Vagina (tissue), 2 donors: ENCODE measurements at regions not wholly inside any gene's neighbourhood (a gene's known extent, or its start where the extent isn't known, plus 50 kb on each side); places are given as distances from the start of the nearest gene placed in this dataset.

Experiments used
- POLR2A ChIP-seq, 2 donors: fragments of 450-650 bp; IDR thresholded peaks; one replicate each; pipeline ENCODE4 v1.6.1; 2017; ENCODE audit warnings: antibody characterized with exemption in 2 of 2, mild to moderate bottlenecking in 2 of 2, moderate library complexity in 2 of 2
- POLR2AphosphoS5 ChIP-seq, 2 donors: sonication (generic); formaldehyde crosslinking; IDR thresholded peaks; one replicate each; pipeline ENCODE4 v1.9.0; 2017; ENCODE audit warnings: antibody characterized with exemption in 2 of 2, mild to moderate bottlenecking in 2 of 2, low read depth in 1 of 2; ENCODE audit not compliant: insufficient read depth in 1 of 2
- TF ChIP-seq, protein P1 (sequence below), 3 experiments: fragments of 450-650 bp in 2 of 3; fragments of 200-600 bp in 1 of 3; sonication (generic) in 1 of 3; IDR thresholded peaks; one replicate each; pipeline ENCODE4 v1.5.1; 2017 to 2019; ENCODE audit warnings: antibody characterized with exemption in 3 of 3, mild to moderate bottlenecking in 2 of 3, moderate library complexity in 2 of 3

GRCh38 chr3:6315906-6316305 is 545.0 kb upstream of the GRM7 start:
- TF ChIP-seq, protein P1, sequence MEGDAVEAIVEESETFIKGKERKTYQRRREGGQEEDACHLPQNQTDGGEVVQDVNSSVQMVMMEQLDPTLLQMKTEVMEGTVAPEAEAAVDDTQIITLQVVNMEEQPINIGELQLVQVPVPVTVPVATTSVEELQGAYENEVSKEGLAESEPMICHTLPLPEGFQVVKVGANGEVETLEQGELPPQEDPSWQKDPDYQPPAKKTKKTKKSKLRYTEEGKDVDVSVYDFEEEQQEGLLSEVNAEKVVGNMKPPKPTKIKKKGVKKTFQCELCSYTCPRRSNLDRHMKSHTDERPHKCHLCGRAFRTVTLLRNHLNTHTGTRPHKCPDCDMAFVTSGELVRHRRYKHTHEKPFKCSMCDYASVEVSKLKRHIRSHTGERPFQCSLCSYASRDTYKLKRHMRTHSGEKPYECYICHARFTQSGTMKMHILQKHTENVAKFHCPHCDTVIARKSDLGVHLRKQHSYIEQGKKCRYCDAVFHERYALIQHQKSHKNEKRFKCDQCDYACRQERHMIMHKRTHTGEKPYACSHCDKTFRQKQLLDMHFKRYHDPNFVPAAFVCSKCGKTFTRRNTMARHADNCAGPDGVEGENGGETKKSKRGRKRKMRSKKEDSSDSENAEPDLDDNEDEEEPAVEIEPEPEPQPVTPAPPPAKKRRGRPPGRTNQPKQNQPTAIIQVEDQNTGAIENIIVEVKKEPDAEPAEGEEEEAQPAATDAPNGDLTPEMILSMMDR (IDR thresholded peaks at IDR 0.05): no peak
- no peak for TF ChIP-seq POLR2A (IDR thresholded peaks at IDR 0.05)
- no peak for TF ChIP-seq POLR2AphosphoS5 (IDR thresholded peaks at IDR 0.05; ENCODE audit: insufficient read depth in 1 of 2, low read depth in 1 of 2)
